Esophagus muscularis mucosa (tissue), 4 donors: ENCODE measurements at regions not wholly inside any gene's neighbourhood (a gene's known extent, or its start where the extent isn't known, plus 50 kb on each side); places are given as distances from the start of the nearest gene placed in this dataset.

Experiments
- DNase-seq: peaks from one replicate; pipeline ENCODE4 v3.0.0-alpha.2; 2017; ENCODE audit errors: extremely low spot score
- H3K27ac ChIP-seq, 4 donors: fragments of 200-600 bp; sonication (generic); replicated peaks in 1 of 4; 1 replicate in 3 of 4; 2 replicates in 1 of 4; pipeline ENCODE4 v1.5.1; 2016 to 2019; ENCODE audit warnings: mild to moderate bottlenecking in 1 of 4
- H3K27me3 ChIP-seq, 4 donors: fragments of 200-600 bp; sonication (generic); one replicate each; pipeline versions ENCODE4 v1.5.1 to v1.6.0; 2016 to 2019
- H3K36me3 ChIP-seq, 4 donors: fragments of 200-600 bp; sonication (generic); one replicate each; pipeline ENCODE4 v1.5.1; 2016 to 2019
- H3K4me1 ChIP-seq, 4 donors: fragments of 200-600 bp; sonication (generic); one replicate each; pipeline ENCODE4 v1.5.1; 2016 to 2019
- H3K4me3 ChIP-seq, 4 donors: fragments of 200-600 bp; sonication (generic); 1 replicate in 2 of 4; 2 replicates in 2 of 4; pipeline ENCODE4 v1.5.1; 2016 to 2019; ENCODE audit warnings: mild to moderate bottlenecking in 4 of 4, moderate library complexity in 1 of 4
- H3K9me3 ChIP-seq, 4 donors: fragments of 200-600 bp; sonication (generic); 1 replicate in 3 of 4; 2 replicates in 1 of 4; pipeline ENCODE4 v1.5.1; 2016 to 2019
- CTCF ChIP-seq, 3 experiments: fragments of 200-600 bp in 2 of 3; fragments of 450-650 bp in 1 of 3; sonication (generic) in 2 of 3; IDR thresholded peaks; one replicate each; pipeline ENCODE4 v1.5.1; 2017 to 2019; ENCODE audit warnings: antibody characterized with exemption in 3 of 3, mild to moderate bottlenecking in 2 of 3, moderate library complexity in 1 of 3
- EP300 ChIP-seq: sonication (generic); formaldehyde crosslinking; IDR thresholded peaks from one replicate; pipeline ENCODE4 v1.6.1; 2017; ENCODE audit warnings: antibody characterized with exemption
- POLR2A ChIP-seq: fragments of 450-650 bp; IDR thresholded peaks from one replicate; pipeline ENCODE4 v1.6.1; 2017; ENCODE audit warnings: antibody characterized with exemption, moderate library complexity, mild to moderate bottlenecking, low read depth
- POLR2AphosphoS5 ChIP-seq, 2 donors: sonication (generic); formaldehyde crosslinking; IDR thresholded peaks; one replicate each; pipeline ENCODE4 v1.6.1; 2017; ENCODE audit warnings: antibody characterized with exemption in 2 of 2
- WGBS: methylation state at CpG from one replicate; pipeline ENCODE4 v1.1.5; 2018; 5-methylcytosine and 5-hydroxymethylcytosine counted together
- intact Hi-C: fragments of 100-400 bp; cut with DNase I; formaldehyde crosslinking; loops from one replicate; pipeline ENCODE4 v1.15.1; 2023

DNA sequence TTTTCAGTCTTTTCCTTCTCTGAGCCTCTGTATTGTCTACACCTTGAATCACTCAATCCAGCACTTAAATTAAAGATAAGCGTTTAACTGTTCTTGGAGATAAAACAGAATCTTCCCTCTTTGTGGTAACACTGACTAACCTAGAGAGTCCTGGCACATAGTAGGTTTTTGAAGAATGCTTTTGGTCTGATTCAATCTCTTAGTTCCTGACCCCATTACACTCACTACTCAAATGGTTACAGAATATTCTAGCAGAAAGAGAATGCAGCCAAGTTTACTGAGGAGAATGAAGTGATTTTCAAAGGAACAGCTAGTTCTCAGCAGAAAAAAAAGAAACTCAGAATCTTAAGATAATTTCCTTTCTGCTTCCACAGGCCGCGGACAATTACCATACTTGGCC lies 309.2 kb upstream of the PRMT6 start:
- Histone ChIP-seq H3K9me3 (no peaks in the 10 kb centered on the region), H3K27me3 (no peaks in the 10 kb centered on the region), H3K36me3 (no peaks in the 10 kb centered on the region), H3K27ac (no peak overlapping the region), H3K4me1 (peaks cover 0 to 8% (median 0%) of the 10 kb centered on the region in 4 donors), H3K4me3 (no peak overlapping the region)
- intact Hi-C loops: no loop called here
- WGBS: 57% methylated on average over 3 of the region's 3 CpGs
- TF ChIP-seq POLR2AphosphoS5 (IDR thresholded peaks at IDR 0.05) (no peak), POLR2A (no peak), EP300 (no peak), CTCF (IDR thresholded peaks at IDR 0.05) (no peak)
- no peak for DNase-seq

GRCh38 chr1:106747791-106748190 lies 308.7 kb upstream of the PRMT6 start:
- no peaks in the 10 kb centered on the region for H3K9me3 ChIP-seq
- H3K4me1 ChIP-seq: peaks cover 0 to 13% (median 2%) of the 10 kb centered on the region in 4 donors
- DNase-seq: no peak
- no peaks in the 10 kb centered on the region for H3K36me3 ChIP-seq
- 97% methylated on average over 14 of the region's 15 CpGs for WGBS
- no peak overlapping the region for H3K4me3 ChIP-seq
- intact Hi-C loops: no loop called here
- TF ChIP-seq POLR2A (no peak), EP300 (no peak), CTCF (IDR thresholded peaks at IDR 0.05) (no peak), POLR2AphosphoS5 (IDR thresholded peaks at IDR 0.05) (no peak)
- no peak overlapping the region for H3K27ac ChIP-seq
- no peaks in the 10 kb centered on the region for H3K27me3 ChIP-seq

GRCh38 chr1:106748606-106749005 lies 307.9 kb upstream of the PRMT6 start:
- TF ChIP-seq POLR2AphosphoS5 (IDR thresholded peaks at IDR 0.05): no peak
- no peak for TF ChIP-seq EP300
- TF ChIP-seq CTCF (IDR thresholded peaks at IDR 0.05): no peak
- no peak for TF ChIP-seq POLR2A
- H3K4me3 ChIP-seq: no peak overlapping the region
- no peaks in the 10 kb centered on the region for H3K36me3 ChIP-seq
- intact Hi-C loops: no loop called here
- no peaks in the 10 kb centered on the region for H3K9me3 ChIP-seq
- DNase-seq: no peak
- no peaks in the 10 kb centered on the region for H3K27me3 ChIP-seq
- 67% methylated on average over 2 of the region's 2 CpGs for WGBS
- no peak overlapping the region for H3K27ac ChIP-seq
- peaks cover 0 to 17% (median 2%) of the 10 kb centered on the region in 4 donors for H3K4me1 ChIP-seq

DNA sequence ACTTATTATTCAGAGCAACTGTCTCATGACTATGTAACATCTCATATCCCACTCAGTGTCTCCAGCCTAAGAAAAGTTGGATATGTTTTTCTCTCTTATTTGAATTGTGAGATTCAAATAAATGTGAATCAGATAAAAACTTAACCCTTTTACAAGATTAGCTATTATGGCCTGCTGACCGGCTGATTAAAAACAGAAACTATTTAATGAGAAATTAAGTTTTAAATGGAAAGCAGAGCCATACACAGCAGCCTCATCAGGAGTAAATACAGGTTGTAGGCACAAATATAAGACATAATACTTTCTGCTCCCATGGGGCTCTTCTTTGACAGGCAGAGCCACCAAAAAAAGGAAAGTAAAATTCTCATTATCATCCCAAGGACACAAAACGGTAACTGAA lies 307.0 kb upstream of the PRMT6 start:
- H3K27me3 ChIP-seq: no peaks in the 10 kb centered on the region
- H3K36me3 ChIP-seq: no peaks in the 10 kb centered on the region
- intact Hi-C loops: no loop called here
- H3K27ac ChIP-seq: no peak overlapping the region
- no peak for DNase-seq
- H3K4me1 ChIP-seq: peaks cover 0 to 17% (median 2%) of the 10 kb centered on the region in 4 donors
- no peak overlapping the region for H3K4me3 ChIP-seq
- WGBS: 40% methylated on average over 2 of the region's 2 CpGs
- H3K9me3 ChIP-seq: no peaks in the 10 kb centered on the region
- TF ChIP-seq POLR2A (no peak), EP300 (no peak), CTCF (IDR thresholded peaks at IDR 0.05) (no peak), POLR2AphosphoS5 (IDR thresholded peaks at IDR 0.05) (no peak)

- no peak for DNase-seq
- Histone ChIP-seq H3K4me3 (no peak overlapping the region), H3K9me3 (no peaks in the 10 kb centered on the region), H3K4me1 (peaks cover 0 to 17% (median 2%) of the 10 kb centered on the region in 4 donors), H3K27ac (no peak overlapping the region), H3K36me3 (no peaks in the 10 kb centered on the region), H3K27me3 (no peaks in the 10 kb centered on the region)
- no peak for TF ChIP-seq EP300
- TF ChIP-seq POLR2A: no peak
- no peak for TF ChIP-seq POLR2AphosphoS5 (IDR thresholded peaks at IDR 0.05)
- no peak for TF ChIP-seq CTCF (IDR thresholded peaks at IDR 0.05)
- intact Hi-C loops: no loop called here
- WGBS: 79% methylated on average over 1 of the region's 1 CpG
Observed at GRCh38 chr1:106749906-106750305, 306.6 kb upstream of the PRMT6 start.
